ENCODE measurements at regions not wholly inside any gene's neighbourhood (a gene's known extent, or its start where the extent isn't known, plus 50 kb on each side); places are given as distances from the start of the nearest gene placed in this dataset.

DNA sequence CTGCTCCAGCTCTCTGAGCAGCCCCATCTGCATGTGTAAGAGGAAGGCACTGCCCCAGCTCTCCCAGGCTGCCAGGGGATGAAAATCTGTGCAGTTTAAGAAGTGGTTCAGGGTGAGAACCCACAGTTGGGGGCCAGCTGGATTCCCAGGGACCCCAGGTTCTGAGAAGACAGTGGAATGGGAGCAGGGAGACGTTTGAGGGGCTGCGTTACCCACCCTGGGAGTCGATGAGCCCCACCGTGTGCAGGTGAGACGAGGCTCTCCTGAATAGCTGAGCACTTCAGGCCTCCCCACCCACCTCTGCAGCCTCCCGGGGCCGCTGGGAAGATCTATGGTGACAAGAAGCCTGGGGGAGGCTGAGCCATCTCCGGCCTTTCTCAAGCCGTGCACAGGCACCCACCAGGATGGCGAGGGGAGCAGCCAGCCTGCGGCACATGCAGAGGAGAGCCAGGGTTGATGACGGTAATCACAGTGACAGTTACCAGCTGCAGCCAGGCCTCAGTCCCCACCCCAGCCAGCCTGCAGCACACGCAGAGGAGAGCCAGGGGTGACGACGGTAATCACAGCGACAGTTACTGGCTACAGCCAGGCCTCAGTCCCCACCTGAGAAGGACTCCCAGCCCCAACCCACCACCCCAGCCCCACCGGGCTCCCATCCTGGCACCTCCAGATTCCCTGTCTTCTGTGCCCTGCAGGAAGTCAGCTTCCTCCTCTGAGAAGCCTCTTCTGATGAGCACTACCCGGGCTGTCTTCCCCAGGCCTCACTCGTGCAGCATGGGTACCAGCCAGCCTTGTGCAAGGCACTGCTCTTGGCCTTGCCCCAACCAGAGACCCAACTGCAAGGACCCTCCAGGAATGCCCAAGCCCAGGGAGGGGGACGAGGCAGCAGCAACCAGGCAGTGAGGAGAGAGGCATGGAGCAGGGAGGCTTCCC is 150.8 kb upstream of the PPP1R26 start:
- peaks cover 4% of the 10 kb centered on the region for H3K9me3 Mint-ChIP-seq
- no peak overlapping the region for H3K4me3 Mint-ChIP-seq
- H3K4me1 Mint-ChIP-seq (ENCODE audit: low read depth): no peaks in the 10 kb centered on the region
- no peak overlapping the region for H3K27ac Mint-ChIP-seq
- no peak for DNase-seq (ENCODE audit: low spot score)
- no peaks in the 10 kb centered on the region for H3K27me3 Mint-ChIP-seq (ENCODE audit: low read depth)
- no peaks in the 10 kb centered on the region for H3K36me3 Mint-ChIP-seq (ENCODE audit: low read depth)

- Mint-ChIP-seq H3K36me3 (ENCODE audit: low read depth) (no peaks in the 10 kb centered on the region), H3K9me3 (peaks cover 4% of the 10 kb centered on the region), H3K4me1 (ENCODE audit: low read depth) (no peaks in the 10 kb centered on the region), H3K27me3 (ENCODE audit: low read depth) (no peaks in the 10 kb centered on the region), H3K4me3 (no peak overlapping the region), H3K27ac (no peak overlapping the region)
- no peak for DNase-seq (ENCODE audit: low spot score)
Observed at GRCh38 chr9:135329571-135330306, 149.8 kb upstream of the PPP1R26 start.

DNA sequence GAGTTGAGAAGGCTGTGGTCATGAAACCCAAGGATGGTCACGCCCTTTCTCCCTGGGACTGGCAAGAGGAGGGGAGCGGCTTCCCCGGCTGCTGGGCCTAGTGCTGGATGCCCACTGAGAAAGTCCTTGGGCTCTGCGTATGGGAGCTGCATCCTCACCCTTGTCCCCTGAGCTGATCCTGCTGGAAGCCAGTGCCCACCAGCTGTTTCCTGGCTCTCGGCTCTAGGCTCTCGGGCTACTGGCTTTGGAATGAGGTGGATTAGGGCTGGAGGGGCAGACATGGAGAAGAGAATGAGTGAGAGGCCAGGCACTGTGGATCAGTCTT is 149.3 kb upstream of the PPP1R26 start:
- H3K4me1 Mint-ChIP-seq (ENCODE audit: low read depth): no peaks in the 10 kb centered on the region
- no peaks in the 10 kb centered on the region for H3K36me3 Mint-ChIP-seq (ENCODE audit: low read depth)
- no peaks in the 10 kb centered on the region for H3K27me3 Mint-ChIP-seq (ENCODE audit: low read depth)
- no peak for DNase-seq (ENCODE audit: low spot score)
- no peak overlapping the region for H3K4me3 Mint-ChIP-seq
- H3K27ac Mint-ChIP-seq: no peak overlapping the region
- H3K9me3 Mint-ChIP-seq: peaks cover 4% of the 10 kb centered on the region

DNA sequence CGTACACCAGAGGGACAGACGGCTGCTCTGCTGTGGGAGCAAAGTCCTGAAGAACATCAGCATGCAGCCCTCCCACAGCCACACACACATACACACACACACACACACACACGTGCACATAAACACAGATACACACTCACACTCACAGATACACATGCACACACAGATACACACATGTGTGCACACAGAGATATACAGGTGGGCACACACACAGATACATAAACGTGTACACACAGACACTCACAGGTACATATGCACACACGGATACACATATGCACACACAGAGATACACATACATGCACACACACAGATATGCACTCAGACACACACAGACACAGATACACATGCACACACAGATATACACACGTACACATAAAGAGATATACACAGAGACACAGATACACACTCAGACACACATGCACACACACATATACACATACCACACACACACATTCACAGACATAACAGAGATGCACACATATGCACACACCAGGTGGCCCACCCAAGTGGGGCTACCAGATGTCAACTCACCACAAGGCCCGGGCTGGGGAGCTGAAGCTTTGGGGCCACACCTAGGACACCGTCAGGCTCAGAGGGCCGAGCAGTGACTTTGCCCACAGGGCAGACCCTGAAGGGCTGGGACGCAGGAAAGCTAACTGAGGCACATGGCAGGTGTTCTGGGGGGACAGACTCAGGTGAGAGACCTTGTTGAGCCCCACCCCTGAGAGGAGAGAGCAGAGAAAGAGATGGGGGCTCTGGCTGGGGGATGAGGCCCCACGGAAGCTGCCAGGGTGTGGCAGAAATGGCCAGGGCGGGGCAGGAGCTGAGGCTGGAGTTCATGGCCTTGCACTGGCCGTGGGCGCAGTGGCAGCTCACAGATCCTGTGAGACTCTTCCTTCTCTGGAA is 148.6 kb upstream of the PPP1R26 start:
- H3K4me1 Mint-ChIP-seq (ENCODE audit: low read depth): no peaks in the 10 kb centered on the region
- H3K27me3 Mint-ChIP-seq (ENCODE audit: low read depth): no peaks in the 10 kb centered on the region
- no peak overlapping the region for H3K27ac Mint-ChIP-seq
- H3K4me3 Mint-ChIP-seq: no peak overlapping the region
- no peaks in the 10 kb centered on the region for H3K36me3 Mint-ChIP-seq (ENCODE audit: low read depth)
- H3K9me3 Mint-ChIP-seq: peaks cover 4% of the 10 kb centered on the region
- DNase-seq (ENCODE audit: low spot score): no peak

DNA sequence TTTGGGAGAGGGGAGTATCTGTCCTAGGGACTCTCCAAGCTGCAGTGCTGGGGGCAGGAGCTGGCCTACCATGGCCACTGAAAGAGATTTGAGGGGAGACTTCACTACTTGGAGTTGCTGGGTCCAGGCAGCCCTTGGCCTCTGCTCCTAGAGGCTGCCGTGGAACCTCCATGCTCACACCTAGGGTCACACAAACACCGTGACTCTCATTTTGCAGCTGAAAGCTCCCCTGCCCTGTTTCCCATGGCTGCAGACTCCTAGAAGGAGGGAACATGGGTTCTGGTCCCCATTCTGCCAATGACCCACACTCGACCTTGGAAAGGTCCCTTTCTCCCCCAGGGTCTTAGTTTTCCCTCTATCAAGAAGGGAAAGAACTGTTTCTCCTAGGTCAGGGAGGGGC is 147.1 kb upstream of the PPP1R26 start:
- Mint-ChIP-seq H3K4me1 (ENCODE audit: low read depth) (no peaks in the 10 kb centered on the region), H3K4me3 (no peak overlapping the region), H3K27me3 (ENCODE audit: low read depth) (no peaks in the 10 kb centered on the region), H3K27ac (no peak overlapping the region), H3K36me3 (ENCODE audit: low read depth) (no peaks in the 10 kb centered on the region), H3K9me3 (peaks cover 4% of the 10 kb centered on the region)
- DNase-seq (ENCODE audit: low spot score): no peak

- no peak for DNase-seq (ENCODE audit: low spot score)
- Mint-ChIP-seq H3K36me3 (ENCODE audit: low read depth) (no peaks in the 10 kb centered on the region), H3K27me3 (ENCODE audit: low read depth) (no peaks in the 10 kb centered on the region), H3K4me1 (ENCODE audit: low read depth) (no peaks in the 10 kb centered on the region), H3K9me3 (no peaks in the 10 kb centered on the region), H3K27ac (no peak overlapping the region), H3K4me3 (no peak overlapping the region)
Observed at GRCh38 chr9:135332979-135333748, 146.4 kb upstream of the PPP1R26 start.

GRCh38 chr9:135334953-135335460 is 144.6 kb upstream of the PPP1R26 start:
- DNase-seq (ENCODE audit: low spot score): no peak
- peaks cover 1% of the 10 kb centered on the region for H3K27me3 Mint-ChIP-seq (ENCODE audit: low read depth)
- H3K36me3 Mint-ChIP-seq (ENCODE audit: low read depth): no peaks in the 10 kb centered on the region
- H3K4me3 Mint-ChIP-seq: no peak overlapping the region
- H3K27ac Mint-ChIP-seq: no peak overlapping the region
- no peaks in the 10 kb centered on the region for H3K9me3 Mint-ChIP-seq
- no peaks in the 10 kb centered on the region for H3K4me1 Mint-ChIP-seq (ENCODE audit: low read depth)

- H3K36me3 Mint-ChIP-seq (ENCODE audit: low read depth): no peaks in the 10 kb centered on the region
- no peak for DNase-seq (ENCODE audit: low spot score)
- no peak overlapping the region for H3K4me3 Mint-ChIP-seq
- no peaks in the 10 kb centered on the region for H3K4me1 Mint-ChIP-seq (ENCODE audit: low read depth)
- H3K27ac Mint-ChIP-seq: no peak overlapping the region
- no peaks in the 10 kb centered on the region for H3K9me3 Mint-ChIP-seq
- peaks cover 8% of the 10 kb centered on the region for H3K27me3 Mint-ChIP-seq (ENCODE audit: low read depth)
Observed at GRCh38 chr9:135335691-135336181, 143.8 kb upstream of the PPP1R26 start.

GRCh38 chr9:135336722-135337527 is 142.7 kb upstream of the PPP1R26 start:
- Mint-ChIP-seq H3K36me3 (ENCODE audit: low read depth) (no peaks in the 10 kb centered on the region), H3K27me3 (ENCODE audit: low read depth) (peaks cover 8% of the 10 kb centered on the region), H3K27ac (no peak overlapping the region), H3K4me1 (ENCODE audit: low read depth) (no peaks in the 10 kb centered on the region), H3K4me3 (no peak overlapping the region), H3K9me3 (no peaks in the 10 kb centered on the region)
- no peak for DNase-seq (ENCODE audit: low spot score)

- Mint-ChIP-seq H3K27ac (no peak overlapping the region), H3K4me3 (no peak overlapping the region), H3K9me3 (no peaks in the 10 kb centered on the region), H3K36me3 (ENCODE audit: low read depth) (no peaks in the 10 kb centered on the region), H3K27me3 (ENCODE audit: low read depth) (peaks cover 8% of the 10 kb centered on the region), H3K4me1 (ENCODE audit: low read depth) (no peaks in the 10 kb centered on the region)
- no peak for DNase-seq (ENCODE audit: low spot score)
Observed at GRCh38 chr9:135338546-135338945, 141.0 kb upstream of the PPP1R26 start.

DNA sequence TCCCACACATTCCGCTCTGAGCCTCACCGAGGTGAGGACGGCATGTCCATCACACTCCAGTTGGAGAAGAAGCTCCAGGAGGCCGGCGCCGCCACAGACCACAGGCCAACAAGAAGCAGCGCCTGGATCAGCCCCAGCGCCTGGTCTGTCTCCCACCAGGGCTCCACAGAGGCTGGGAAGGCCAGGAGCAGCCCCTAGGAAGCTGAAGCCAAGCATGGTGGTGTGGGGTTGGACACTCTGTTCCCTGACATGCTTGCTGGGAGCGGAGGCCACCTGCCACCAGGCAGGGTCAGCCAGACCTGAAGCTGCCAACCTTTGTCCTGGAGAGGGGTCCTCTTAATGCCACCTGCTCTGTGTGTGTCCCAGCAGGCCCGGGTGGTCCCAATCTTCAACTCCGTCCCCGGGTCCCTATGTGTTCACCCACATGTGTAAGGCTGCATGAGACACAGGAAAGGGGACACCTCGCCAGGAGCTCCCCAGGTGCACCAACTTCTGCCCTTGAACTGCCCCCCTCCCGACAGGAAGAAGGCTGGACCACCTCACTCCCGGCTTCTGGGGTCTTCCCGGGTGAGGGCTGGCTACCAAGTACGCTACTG is 140.1 kb upstream of the PPP1R26 start:
- H3K4me3 Mint-ChIP-seq: no peak overlapping the region
- no peak for DNase-seq (ENCODE audit: low spot score)
- no peak overlapping the region for H3K27ac Mint-ChIP-seq
- peaks cover 8% of the 10 kb centered on the region for H3K27me3 Mint-ChIP-seq (ENCODE audit: low read depth)
- no peaks in the 10 kb centered on the region for H3K4me1 Mint-ChIP-seq (ENCODE audit: low read depth)
- H3K9me3 Mint-ChIP-seq: no peaks in the 10 kb centered on the region
- H3K36me3 Mint-ChIP-seq (ENCODE audit: low read depth): no peaks in the 10 kb centered on the region

DNA sequence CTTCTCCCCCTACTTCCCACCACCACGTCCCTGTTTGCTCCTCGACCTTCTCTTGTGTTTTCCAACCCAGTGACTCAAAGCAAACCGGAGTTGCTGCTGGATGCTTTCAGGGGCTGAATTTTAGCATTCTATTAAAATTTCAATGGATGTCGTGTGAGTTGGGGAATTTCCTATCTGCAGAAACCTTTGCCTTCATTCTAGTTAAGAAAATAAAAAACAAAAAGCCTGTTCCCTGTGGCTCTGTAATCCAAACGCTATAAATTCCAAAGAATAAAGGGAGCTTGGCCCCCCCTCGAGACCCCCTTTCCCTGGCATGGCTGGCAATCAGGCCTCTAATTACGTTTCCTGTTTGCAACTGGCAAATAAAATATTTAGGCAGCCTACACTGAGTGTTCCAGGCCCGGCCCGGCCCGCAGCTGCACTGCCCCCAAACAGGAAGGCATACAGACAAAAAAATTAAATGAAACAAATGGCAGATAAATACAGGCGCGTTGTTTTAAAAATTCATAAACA is 139.4 kb upstream of the PPP1R26 start:
- Mint-ChIP-seq H3K36me3 (ENCODE audit: low read depth) (no peaks in the 10 kb centered on the region), H3K27ac (no peak overlapping the region), H3K4me3 (no peak overlapping the region), H3K9me3 (no peaks in the 10 kb centered on the region), H3K27me3 (ENCODE audit: low read depth) (peaks cover 8% of the 10 kb centered on the region), H3K4me1 (ENCODE audit: low read depth) (no peaks in the 10 kb centered on the region)
- DNase-seq (ENCODE audit: low spot score): no peak

Measured in T-helper 2 cell treated with Interferon-gamma antibody and Interleukin-4, amounts not matched to agents 5 μg/mL and 100 μg/mL, for 36 hours (primary cell).